GM18498 (cell line): ENCODE measurements at regions not wholly inside any gene's neighbourhood (a gene's known extent, or its start where the extent isn't known, plus 50 kb on each side); places are given as distances from the start of the nearest gene placed in this dataset.
"Not testable (repeated sequence)": the region's sequence is repeated elsewhere in the genome, so short reads cannot be mapped to it uniquely, and the experiment has no call there.

Source experiments
- ATAC-seq: cut with Tn5 transposase; IDR thresholded peaks from one replicate; pipeline ENCODE4 v1.9.1; 2021; ENCODE audit warnings: mild to moderate bottlenecking, moderate library complexity; ENCODE audit not compliant: unreplicated experiment

- no peak for ATAC-seq
These were observed 591.2 kb upstream of the PTBP2 start for GRCh38 chr1:96130432-96130831.

GRCh38 chr1:96144636-96145035, 576.9 kb upstream of the PTBP2 start:
- ATAC-seq: no peak

GRCh38 chr1:96145492-96145891, 576.1 kb upstream of the PTBP2 start:
- ATAC-seq: no peak

GRCh38 chr1:96152957-96153356, 568.6 kb upstream of the PTBP2 start:
- not testable (repeated sequence) for ATAC-seq

- no peak for ATAC-seq
These were observed 564.5 kb upstream of the PTBP2 start for GRCh38 chr1:96157101-96157500.

- ATAC-seq: no peak
These were observed 562.2 kb upstream of the PTBP2 start for GRCh38 chr1:96159379-96159778.

GRCh38 chr1:96164053-96164452, 557.5 kb upstream of the PTBP2 start:
- ATAC-seq: no peak

- ATAC-seq: no peak
These were observed 543.5 kb upstream of the PTBP2 start for GRCh38 chr1:96178053-96178452.

GRCh38 chr1:96183485-96183884, 538.1 kb upstream of the PTBP2 start:
- ATAC-seq: no peak

- no peak for ATAC-seq
These were observed 537.7 kb upstream of the PTBP2 start for GRCh38 chr1:96183928-96184327.

GRCh38 chr1:96185181-96185580, 536.4 kb upstream of the PTBP2 start:
- no peak for ATAC-seq

GRCh38 chr1:96187020-96187419, 534.6 kb upstream of the PTBP2 start:
- no peak for ATAC-seq

GRCh38 chr1:96191165-96191564, 530.4 kb upstream of the PTBP2 start:
- ATAC-seq: no peak

- ATAC-seq: no peak
These were observed 515.1 kb upstream of the PTBP2 start for GRCh38 chr1:96206451-96206850.

GRCh38 chr1:96207936-96208335, 513.6 kb upstream of the PTBP2 start:
- no peak for ATAC-seq

GRCh38 chr1:96208428-96208827, 513.2 kb upstream of the PTBP2 start:
- ATAC-seq: no peak

GRCh38 chr1:96210054-96210453, 511.5 kb upstream of the PTBP2 start:
- no peak for ATAC-seq

- ATAC-seq: no peak
These were observed 510.4 kb upstream of the PTBP2 start for GRCh38 chr1:96211202-96211601.

- ATAC-seq: no peak
These were observed 506.6 kb upstream of the PTBP2 start for GRCh38 chr1:96214982-96215381.

- no peak for ATAC-seq
These were observed 500.9 kb upstream of the PTBP2 start for GRCh38 chr1:96220651-96221050.

GRCh38 chr1:96222701-96223100, 498.9 kb upstream of the PTBP2 start:
- ATAC-seq: no peak

- ATAC-seq: not testable (repeated sequence)
These were observed 497.4 kb upstream of the PTBP2 start for GRCh38 chr1:96224229-96224628.

GRCh38 chr1:96233422-96233821, 488.2 kb upstream of the PTBP2 start:
- ATAC-seq: no peak

GRCh38 chr1:96234299-96234698, 487.3 kb upstream of the PTBP2 start:
- ATAC-seq: no peak
